Caco-2 (cell line): ENCODE measurements at regions not wholly inside any gene's neighbourhood (a gene's known extent, or its start where the extent isn't known, plus 50 kb on each side); places are given as distances from the start of the nearest gene placed in this dataset.

ENCODE experiments used
- BruUV-seq: library from RNA; stranded (reverse); fragments of 400-500 nt; replicated peaks from 2 replicates; lab custom pipeline; 2021; lab: Mats Ljungman, UMichigan
- CTCF ChIA-PET: fragments of 300-600 bp; sonication (Branson Sonifier 250); formaldehyde crosslinking; loops from one replicate; lab custom pipeline; 2022; ENCODE audit warnings: antibody characterized with exemption; lab: Charles Lee
- POLR2A ChIA-PET: fragments of 300-600 bp; sonication (Branson Sonifier 250); formaldehyde crosslinking; loops from one replicate; lab custom pipeline; 2022; ENCODE audit warnings: antibody characterized with exemption; lab: Charles Lee
- DNase-seq, 2 experiments: peaks; one replicate each; pipeline versions ENCODE4 v3.0.0 to v3.0.0-alpha.2; 2020 to 2022
- H3K27me3 ChIP-seq: replicated peaks from 2 replicates; pipeline ENCODE4 v1.6.0; 2011; ENCODE audit warnings: low read length; ENCODE audit not compliant: control insufficient read depth, insufficient read depth
- H3K36me3 ChIP-seq: 2 replicates; pipeline ENCODE4 v1.5.1; 2011; ENCODE audit warnings: low read length; ENCODE audit not compliant: control insufficient read depth, insufficient read depth
- H3K4me1 ChIP-seq: fragments of 250-450 bp; sonication (Bioruptor Pico); 2 replicates; pipeline ENCODE4 v1.5.1; 2020; ENCODE audit warnings: mild to moderate bottlenecking
- H3K4me3 ChIP-seq: 2 replicates; pipeline ENCODE4 v1.5.1; 2011; ENCODE audit warnings: low read depth, mild to moderate bottlenecking, control low read depth, low read length
- H3K9me3 ChIP-seq: fragments of 250-450 bp; sonication (Bioruptor Pico); 2 replicates; pipeline ENCODE4 v1.5.1; 2020; ENCODE audit warnings: mild to moderate bottlenecking, moderate library complexity
- H3K27ac Mint-ChIP-seq: one replicate; pipeline ENCODE4 v1.8.0; 2022; ENCODE audit warnings: mixed read lengths; ENCODE audit not compliant: unreplicated experiment
- H3K27me3 Mint-ChIP-seq: one replicate; pipeline ENCODE4 v1.8.0; 2022; ENCODE audit warnings: mixed read lengths; ENCODE audit not compliant: insufficient read depth, unreplicated experiment
- H3K36me3 Mint-ChIP-seq: one replicate; pipeline ENCODE4 v1.8.0; 2022; ENCODE audit warnings: mild to moderate bottlenecking, mixed read lengths; ENCODE audit not compliant: insufficient read depth, unreplicated experiment
- H3K4me1 Mint-ChIP-seq: one replicate; pipeline ENCODE4 v1.8.0; 2022; ENCODE audit warnings: low read depth, mixed read lengths; ENCODE audit not compliant: unreplicated experiment
- H3K4me3 Mint-ChIP-seq: one replicate; pipeline ENCODE4 v1.8.0; 2022; ENCODE audit warnings: mild to moderate bottlenecking, moderate library complexity, mixed read lengths; ENCODE audit not compliant: unreplicated experiment
- H3K9me3 Mint-ChIP-seq: one replicate; pipeline ENCODE4 v1.8.0; 2022; ENCODE audit warnings: mixed read lengths; ENCODE audit not compliant: unreplicated experiment
- intact Hi-C: fragments of 100-400 bp; cut with micrococcal nuclease; formaldehyde crosslinking; loops from one replicate; pipeline ENCODE4 v1.10.0; 2022; ENCODE audit not compliant: unreplicated experiment
- TF ChIP-seq, protein P1 (sequence below), 2 experiments: fragments of 200-600 bp in 1 of 2; IDR thresholded peaks; 1 replicate in 1 of 2; 2 replicates in 1 of 2; pipeline versions ENCODE4 v1.5.1 to v1.8.0; 2011 to 2022; ENCODE audit warnings: antibody characterized with exemption in 1 of 2, control low read depth in 1 of 2, inconsistent platforms in 1 of 2, low read depth in 1 of 2, low read length in 1 of 2, mild to moderate bottlenecking in 1 of 2, moderate library complexity in 1 of 2; ENCODE audit not compliant: insufficient read depth in 1 of 2, severe bottlenecking in 1 of 2, unreplicated experiment in 1 of 2

DNA sequence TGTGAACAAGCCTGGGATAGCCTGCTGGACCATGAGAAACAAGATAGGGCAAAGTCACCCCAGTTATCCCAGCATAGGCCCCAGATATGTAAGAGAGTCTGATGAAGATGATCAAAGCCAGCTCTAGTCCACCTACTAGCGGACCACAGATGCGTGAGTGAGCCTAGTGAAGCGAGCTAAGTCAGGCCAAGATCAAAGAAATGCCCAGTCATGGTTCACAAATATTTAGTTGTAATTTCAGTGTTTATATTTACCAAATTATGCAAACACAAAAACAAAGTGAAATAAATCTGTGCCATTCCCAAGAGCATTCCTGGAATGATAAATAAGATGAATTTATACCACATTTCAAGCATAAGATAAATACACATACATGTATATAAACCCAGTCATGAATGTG lies 308.1 kb upstream of the CTNNB1 start:
- H3K4me3 Mint-ChIP-seq = no peak overlapping the region
- no peak for DNase-seq
- Histone ChIP-seq H3K9me3 (no peaks in the 10 kb centered on the region), H3K4me3 (no peak overlapping the region), H3K27me3 (no peaks in the 10 kb centered on the region), H3K4me1 (no peaks in the 10 kb centered on the region), H3K36me3 (no peaks in the 10 kb centered on the region)
- no TSS peak for BruUV-seq
- H3K27me3 Mint-ChIP-seq = no peaks in the 10 kb centered on the region
- peaks cover 1% of the 10 kb centered on the region for H3K4me1 Mint-ChIP-seq
- no peak overlapping the region for H3K27ac Mint-ChIP-seq
- no peaks in the 10 kb centered on the region for H3K36me3 Mint-ChIP-seq
- POLR2A ChIA-PET = no interaction called here
- TF ChIP-seq, protein P1, sequence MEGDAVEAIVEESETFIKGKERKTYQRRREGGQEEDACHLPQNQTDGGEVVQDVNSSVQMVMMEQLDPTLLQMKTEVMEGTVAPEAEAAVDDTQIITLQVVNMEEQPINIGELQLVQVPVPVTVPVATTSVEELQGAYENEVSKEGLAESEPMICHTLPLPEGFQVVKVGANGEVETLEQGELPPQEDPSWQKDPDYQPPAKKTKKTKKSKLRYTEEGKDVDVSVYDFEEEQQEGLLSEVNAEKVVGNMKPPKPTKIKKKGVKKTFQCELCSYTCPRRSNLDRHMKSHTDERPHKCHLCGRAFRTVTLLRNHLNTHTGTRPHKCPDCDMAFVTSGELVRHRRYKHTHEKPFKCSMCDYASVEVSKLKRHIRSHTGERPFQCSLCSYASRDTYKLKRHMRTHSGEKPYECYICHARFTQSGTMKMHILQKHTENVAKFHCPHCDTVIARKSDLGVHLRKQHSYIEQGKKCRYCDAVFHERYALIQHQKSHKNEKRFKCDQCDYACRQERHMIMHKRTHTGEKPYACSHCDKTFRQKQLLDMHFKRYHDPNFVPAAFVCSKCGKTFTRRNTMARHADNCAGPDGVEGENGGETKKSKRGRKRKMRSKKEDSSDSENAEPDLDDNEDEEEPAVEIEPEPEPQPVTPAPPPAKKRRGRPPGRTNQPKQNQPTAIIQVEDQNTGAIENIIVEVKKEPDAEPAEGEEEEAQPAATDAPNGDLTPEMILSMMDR (IDR thresholded peaks at IDR 0.05; ENCODE audit: insufficient read depth in 1 of 2, low read depth in 1 of 2, low read length in 1 of 2, severe bottlenecking in 1 of 2, unreplicated experiment in 1 of 2) = no peak
- CTCF ChIA-PET = no interaction called here
- H3K9me3 Mint-ChIP-seq = no peaks in the 10 kb centered on the region
- intact Hi-C loops = no loop called here

DNA sequence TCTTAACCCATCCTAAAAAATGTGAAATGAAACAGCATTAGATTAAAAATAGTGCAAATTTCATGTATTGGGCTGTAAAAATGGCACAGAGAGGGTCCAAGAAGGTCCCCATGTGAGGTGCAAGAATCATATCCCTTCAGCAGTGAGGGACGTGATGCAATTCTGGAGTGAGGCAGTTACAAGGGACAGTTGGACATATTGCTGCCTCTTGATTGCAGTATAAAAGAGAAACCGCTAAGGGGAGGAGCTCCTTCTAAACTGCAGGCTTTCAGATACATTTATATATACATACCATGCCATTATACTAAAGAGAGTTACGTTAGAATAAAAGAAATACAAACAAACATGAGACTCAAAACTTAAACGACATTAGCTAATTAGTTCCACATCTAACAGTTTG lies 304.2 kb upstream of the CTNNB1 start:
- H3K4me1 ChIP-seq = no peaks in the 10 kb centered on the region
- no peaks in the 10 kb centered on the region for H3K9me3 Mint-ChIP-seq
- no peak overlapping the region for H3K4me3 Mint-ChIP-seq
- no peaks in the 10 kb centered on the region for H3K36me3 Mint-ChIP-seq
- no peak overlapping the region for H3K4me3 ChIP-seq
- H3K27me3 Mint-ChIP-seq = no peaks in the 10 kb centered on the region
- ChIA-PET POLR2A (no interaction called here), CTCF (no interaction called here)
- no TSS peak for BruUV-seq
- TF ChIP-seq, protein P1 (IDR thresholded peaks at IDR 0.05; ENCODE audit: insufficient read depth in 1 of 2, low read depth in 1 of 2, low read length in 1 of 2, severe bottlenecking in 1 of 2, unreplicated experiment in 1 of 2) = no peak
- H3K9me3 ChIP-seq = no peaks in the 10 kb centered on the region
- no peaks in the 10 kb centered on the region for H3K36me3 ChIP-seq
- no peak for DNase-seq
- intact Hi-C loops = no loop called here
- no peaks in the 10 kb centered on the region for H3K4me1 Mint-ChIP-seq
- H3K27ac Mint-ChIP-seq = no peak overlapping the region
- no peaks in the 10 kb centered on the region for H3K27me3 ChIP-seq

DNA sequence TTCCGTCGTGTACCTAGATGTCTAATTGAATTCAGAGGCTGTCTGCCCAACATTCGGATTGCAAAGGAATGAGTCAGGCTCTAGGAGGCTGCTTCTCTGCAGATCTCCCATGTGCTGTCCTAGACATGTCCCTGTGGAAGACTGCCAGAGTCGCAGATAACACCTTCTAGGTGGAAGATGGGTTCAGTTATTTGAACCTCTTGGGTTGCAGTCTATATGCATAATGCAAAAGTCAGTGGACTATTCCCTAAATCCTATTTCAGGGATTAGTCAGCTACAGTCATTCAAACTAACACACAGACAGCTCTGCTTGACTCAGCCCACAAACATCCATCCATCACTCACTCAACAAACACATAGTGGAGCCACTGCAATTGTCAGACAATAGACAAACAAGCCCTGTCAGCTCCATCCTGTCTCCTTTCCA lies 300.0 kb upstream of the CTNNB1 start:
- no peak overlapping the region for H3K27ac Mint-ChIP-seq
- Histone ChIP-seq H3K36me3 (no peaks in the 10 kb centered on the region), H3K4me3 (no peak overlapping the region), H3K4me1 (no peaks in the 10 kb centered on the region), H3K9me3 (no peaks in the 10 kb centered on the region), H3K27me3 (no peaks in the 10 kb centered on the region)
- TF ChIP-seq, protein P1 (IDR thresholded peaks at IDR 0.05; ENCODE audit: insufficient read depth in 1 of 2, low read depth in 1 of 2, low read length in 1 of 2, severe bottlenecking in 1 of 2, unreplicated experiment in 1 of 2) = no peak
- H3K9me3 Mint-ChIP-seq = no peaks in the 10 kb centered on the region
- H3K4me1 Mint-ChIP-seq = no peaks in the 10 kb centered on the region
- POLR2A ChIA-PET = no interaction called here
- no TSS peak for BruUV-seq
- intact Hi-C loops = no loop called here
- H3K36me3 Mint-ChIP-seq = no peaks in the 10 kb centered on the region
- no peak for DNase-seq
- CTCF ChIA-PET = no interaction called here
- no peak overlapping the region for H3K4me3 Mint-ChIP-seq
- no peaks in the 10 kb centered on the region for H3K27me3 Mint-ChIP-seq
